ENCODE measurements at regions not wholly inside any gene's neighbourhood (a gene's known extent, or its start where the extent isn't known, plus 50 kb on each side); places are given as distances from the start of the nearest gene placed in this dataset.

- CTCF ChIA-PET = interaction anchor here (1.0 to 1.9 kb wide), 2 partner anchors 9 to 34 kb away, joined by 3 to 7 read pairs; no protein-coding TSS in a partner anchor
- H3K4me3 ChIP-seq (ENCODE audit: low read depth, low read length) = no peak overlapping the region
- no peak for TF ChIP-seq CTCF (IDR thresholded peaks at IDR 0.05; ENCODE audit: insufficient read depth, low read length, missing control alignments)
- DNase-seq (ENCODE audit: low read depth, low spot score) = no peak
- POLR2A ChIA-PET = no interaction called here
Measured at GRCh38 chr3:159356606-159357005, 554.8 kb downstream of the MFSD1 start.

- ChIA-PET POLR2A (no interaction called here), CTCF (no interaction called here)
- H3K4me3 ChIP-seq (ENCODE audit: low read depth, low read length) = no peak overlapping the region
- TF ChIP-seq CTCF (IDR thresholded peaks at IDR 0.05; ENCODE audit: insufficient read depth, low read length, missing control alignments) = no peak
- no peak for DNase-seq (ENCODE audit: low read depth, low spot score)
Measured at GRCh38 chr3:159364511-159364910, 562.7 kb downstream of the MFSD1 start.

- no peak for DNase-seq (ENCODE audit: low read depth, low spot score)
- ChIA-PET CTCF (no interaction called here), POLR2A (no interaction called here)
- H3K4me3 ChIP-seq (ENCODE audit: low read depth, low read length) = no peak overlapping the region
- no peak for TF ChIP-seq CTCF (IDR thresholded peaks at IDR 0.05; ENCODE audit: insufficient read depth, low read length, missing control alignments)
Measured at GRCh38 chr3:159366476-159366875, 564.6 kb downstream of the MFSD1 start.

- H3K4me3 ChIP-seq (ENCODE audit: low read depth, low read length) = no peak overlapping the region
- ChIA-PET POLR2A (no interaction called here), CTCF (no interaction called here)
- DNase-seq (ENCODE audit: low read depth, low spot score) = no peak
- TF ChIP-seq CTCF (IDR thresholded peaks at IDR 0.05; ENCODE audit: insufficient read depth, low read length, missing control alignments) = no peak
Measured at GRCh38 chr3:159371961-159372360, 570.1 kb downstream of the MFSD1 start.

GRCh38 chr3:159378396-159379194 is 576.7 kb downstream of the MFSD1 start:
- no peak overlapping the region for H3K4me3 ChIP-seq (ENCODE audit: low read depth, low read length)
- no peak for TF ChIP-seq CTCF (IDR thresholded peaks at IDR 0.05; ENCODE audit: insufficient read depth, low read length, missing control alignments)
- ChIA-PET CTCF (interaction anchor here (1.5 kb wide), 1 partner anchor 13 kb away, joined by 3 read pairs; no protein-coding TSS in a partner anchor), POLR2A (no interaction called here)
- no peak for DNase-seq (ENCODE audit: low read depth, low spot score)

- POLR2A ChIA-PET = no interaction called here
- no peak overlapping the region for H3K4me3 ChIP-seq (ENCODE audit: low read depth, low read length)
- DNase-seq (ENCODE audit: low read depth, low spot score) = no peak
- CTCF ChIA-PET = no interaction called here
- TF ChIP-seq CTCF (IDR thresholded peaks at IDR 0.05; ENCODE audit: insufficient read depth, low read length, missing control alignments) = no peak
Measured at GRCh38 chr3:159380891-159381290, 579.0 kb downstream of the MFSD1 start.

Data from AG04449 (cell line).